Small intestine (tissue), 7 donors: ENCODE measurements at regions not wholly inside any gene's neighbourhood (a gene's known extent, or its start where the extent isn't known, plus 50 kb on each side); places are given as distances from the start of the nearest gene placed in this dataset.

Source experiments
- DNase-seq, 2 donors: peaks; one replicate each; pipeline versions ENCODE4 v3.0.0 to v3.0.0-alpha.2; 2013
- FAIRE-seq: peaks from 2 replicates; lab custom pipeline; 2012; peaks lifted over from hg19 to GRCh38; lab: Jason Lieb, UNC
- H3K27ac ChIP-seq, 3 donors: one replicate each; pipeline ENCODE4 v1.5.1; 2013; ENCODE audit warnings: low read length in 2 of 3, mild to moderate bottlenecking in 2 of 3, control low read depth in 1 of 3, inconsistent platforms in 1 of 3, low read depth in 1 of 3, moderate library complexity in 1 of 3
- H3K27me3 ChIP-seq, 3 donors: one replicate each; pipeline ENCODE4 v1.6.1; 2013; ENCODE audit warnings: low read length in 3 of 3, inconsistent platforms in 1 of 3; ENCODE audit not compliant: control insufficient read depth in 3 of 3, insufficient read depth in 3 of 3
- H3K36me3 ChIP-seq, 3 donors: one replicate each; pipeline ENCODE4 v1.6.1; 2013; ENCODE audit warnings: low read length in 3 of 3, inconsistent platforms in 1 of 3, low read depth in 1 of 3, mild to moderate bottlenecking in 1 of 3, moderate library complexity in 1 of 3; ENCODE audit not compliant: control insufficient read depth in 3 of 3, insufficient read depth in 2 of 3
- H3K4me1 ChIP-seq, 3 donors: one replicate each; pipeline ENCODE4 v1.6.1; 2013; ENCODE audit warnings: low read length in 2 of 3, inconsistent platforms in 1 of 3, low read depth in 1 of 3, mild to moderate bottlenecking in 1 of 3, moderate library complexity in 1 of 3; ENCODE audit not compliant: control insufficient read depth in 3 of 3, insufficient read depth in 2 of 3
- H3K4me3 ChIP-seq, 3 donors: one replicate each; pipeline ENCODE4 v1.5.1; 2013; ENCODE audit warnings: low read length in 3 of 3, control low read depth in 1 of 3, inconsistent platforms in 1 of 3, low read depth in 1 of 3, mild to moderate bottlenecking in 1 of 3, moderate library complexity in 1 of 3
- H3K9me3 ChIP-seq, 2 donors: one replicate each; pipeline ENCODE4 v1.6.1; 2013; ENCODE audit warnings: low read depth in 1 of 2, low read length in 1 of 2; ENCODE audit not compliant: control insufficient read depth in 2 of 2, insufficient read depth in 1 of 2
- WGBS, 3 donors: extraction: QIAGEN DNeasy Blood & Tissue Kit; methylation state at CpG; one replicate each; pipeline ENCODE4 v1.1.7; 2013; 5-methylcytosine and 5-hydroxymethylcytosine counted together
- donor health status: healthy with polysubstance abuse.
- donor health status: control.
- donor health status: control.
- donor health status: Bipolar disorder and iron deficiency.
- donor health status: healthy.

GRCh38 chrX:58051346-58051745, 141.1 kb upstream of the ZXDA start:
- Histone ChIP-seq H3K36me3 (no peaks in the 10 kb centered on the region), H3K27ac (no peak overlapping the region), H3K9me3 (peaks cover 0 to 19% of the 10 kb centered on the region in 2 donors), H3K4me3 (no peak overlapping the region), H3K27me3 (no peaks in the 10 kb centered on the region), H3K4me1 (no peaks in the 10 kb centered on the region)
- FAIRE-seq (no peak), DNase-seq (no peak)
- 52 to 66% (median 65%) methylated on average over 3 of the region's 3 CpGs for WGBS, 3 donors

- H3K27ac ChIP-seq = no peak overlapping the region
- H3K27me3 ChIP-seq = no peaks in the 10 kb centered on the region
- H3K4me3 ChIP-seq = no peak overlapping the region
- H3K4me1 ChIP-seq = no peaks in the 10 kb centered on the region
- no peak for DNase-seq
- H3K9me3 ChIP-seq = peaks cover 0 to 12% of the 10 kb centered on the region in 2 donors
- FAIRE-seq = no peak
- no peaks in the 10 kb centered on the region for H3K36me3 ChIP-seq
Observed at GRCh38 chrX:58044130-58044529, 133.9 kb upstream of the ZXDA start.

GRCh38 chrX:58025979-58026378, 115.7 kb upstream of the ZXDA start:
- H3K27ac ChIP-seq = no peak overlapping the region
- H3K36me3 ChIP-seq = no peaks in the 10 kb centered on the region
- WGBS, 3 donors = 5 to 15% (median 12%) methylated on average over 5 of the region's 5 CpGs
- H3K4me1 ChIP-seq = no peaks in the 10 kb centered on the region
- H3K4me3 ChIP-seq = no peak overlapping the region
- no peaks in the 10 kb centered on the region for H3K27me3 ChIP-seq
- peaks cover 0 to 5% of the 10 kb centered on the region in 2 donors for H3K9me3 ChIP-seq
- FAIRE-seq = no peak
- DNase-seq = peak in 1 of 2 donors; percentile 2

- DNase-seq = no peak
- 79 to 88% (median 81%) methylated on average over 6 to 11 of the region's 11 CpGs for WGBS, 3 donors
- FAIRE-seq = no peak
- no peak overlapping the region for H3K27ac ChIP-seq
- H3K9me3 ChIP-seq = peaks cover 1 to 20% of the 10 kb centered on the region in 2 donors
- no peaks in the 10 kb centered on the region for H3K27me3 ChIP-seq
- no peaks in the 10 kb centered on the region for H3K4me1 ChIP-seq
- H3K4me3 ChIP-seq = no peak overlapping the region
- H3K36me3 ChIP-seq = no peaks in the 10 kb centered on the region
Observed at GRCh38 chrX:57985951-57986350, 75.7 kb upstream of the ZXDA start.

- no peak overlapping the region for H3K4me3 ChIP-seq
- DNase-seq (no peak), FAIRE-seq (no peak)
- no peak overlapping the region for H3K27ac ChIP-seq
- H3K36me3 ChIP-seq = no peaks in the 10 kb centered on the region
- 73 to 88% (median 79%) methylated on average over 3 of the region's 3 CpGs for WGBS, 3 donors
- H3K4me1 ChIP-seq = no peaks in the 10 kb centered on the region
- H3K9me3 ChIP-seq = peaks cover 0 to 9% of the 10 kb centered on the region in 2 donors
- no peaks in the 10 kb centered on the region for H3K27me3 ChIP-seq
Observed at GRCh38 chrX:57984620-57985019, 74.4 kb upstream of the ZXDA start.

GRCh38 chrX:57977992-57978391, 67.7 kb upstream of the ZXDA start:
- H3K4me1 ChIP-seq = no peaks in the 10 kb centered on the region
- peaks cover 0 to 2% of the 10 kb centered on the region in 2 donors for H3K9me3 ChIP-seq
- H3K27ac ChIP-seq = no peak overlapping the region
- H3K27me3 ChIP-seq = no peaks in the 10 kb centered on the region
- WGBS, 3 donors = 41 to 56% (median 53%) methylated on average over 6 of the region's 6 CpGs
- FAIRE-seq (no peak), DNase-seq (no peak)
- no peaks in the 10 kb centered on the region for H3K36me3 ChIP-seq
- H3K4me3 ChIP-seq = no peak overlapping the region

GRCh38 chrX:57964975-57965374, 54.7 kb upstream of the ZXDA start:
- no peak for DNase-seq
- no peaks in the 10 kb centered on the region for H3K9me3 ChIP-seq
- FAIRE-seq = no peak

More at GRCh38 chrX:57964975-57965374, 54.7 kb upstream of the ZXDA start:
- H3K36me3 ChIP-seq = no peaks in the 10 kb centered on the region
- H3K4me1 ChIP-seq = no peaks in the 10 kb centered on the region
- no peak overlapping the region for H3K4me3 ChIP-seq
- H3K27ac ChIP-seq = no peak overlapping the region
- no peaks in the 10 kb centered on the region for H3K27me3 ChIP-seq
- WGBS, 3 donors = 67 to 78% (median 70%) methylated on average over 1 of the region's 1 CpG
